ENCODE measurements at regions not wholly inside any gene's neighbourhood (a gene's known extent, or its start where the extent isn't known, plus 50 kb on each side); places are given as distances from the start of the nearest gene placed in this dataset.

DNA sequence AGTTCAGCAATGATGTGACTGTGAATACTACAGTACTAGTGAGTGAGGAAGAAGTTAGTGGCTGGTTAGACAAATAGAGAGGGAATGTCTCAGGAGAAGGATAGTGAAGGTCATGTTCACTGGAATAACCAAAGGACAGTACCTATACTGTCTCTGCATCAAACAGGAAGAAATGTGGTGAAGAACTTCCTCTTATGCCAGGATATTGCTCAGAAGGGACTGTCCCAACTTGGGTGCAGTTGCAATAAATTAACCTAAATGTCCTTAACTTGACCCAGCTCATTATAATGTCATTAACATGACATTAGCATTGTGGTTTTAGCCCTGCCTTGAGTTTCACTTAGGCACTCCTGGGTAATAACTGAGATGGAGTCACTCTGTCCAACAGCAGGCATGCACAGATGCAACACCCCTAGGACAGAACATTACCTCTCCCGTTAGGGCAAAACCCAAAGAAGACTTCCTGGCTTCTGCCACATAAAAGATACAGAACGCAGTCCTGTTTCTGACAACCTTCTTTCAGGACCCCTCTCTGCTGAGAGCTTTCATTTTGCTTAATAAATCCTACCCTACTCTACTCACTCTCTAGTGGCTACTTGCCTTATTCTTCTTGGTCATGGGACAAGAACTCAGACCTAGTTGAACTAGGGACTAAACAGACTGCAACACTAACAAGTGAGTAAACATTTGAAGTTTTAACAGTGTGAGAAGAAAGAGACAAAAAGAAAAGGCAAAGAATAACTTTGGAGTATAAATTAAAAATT, 1591.6 kb upstream of the MIR17HG start:
- DNase-seq = no peak

GRCh38 chr13:89763005-89763404, 1584.5 kb upstream of the MIR17HG start:
- DNase-seq = no peak

- DNase-seq = no peak
Observed at GRCh38 chr13:89783221-89783755, 1564.2 kb upstream of the MIR17HG start.

DNA sequence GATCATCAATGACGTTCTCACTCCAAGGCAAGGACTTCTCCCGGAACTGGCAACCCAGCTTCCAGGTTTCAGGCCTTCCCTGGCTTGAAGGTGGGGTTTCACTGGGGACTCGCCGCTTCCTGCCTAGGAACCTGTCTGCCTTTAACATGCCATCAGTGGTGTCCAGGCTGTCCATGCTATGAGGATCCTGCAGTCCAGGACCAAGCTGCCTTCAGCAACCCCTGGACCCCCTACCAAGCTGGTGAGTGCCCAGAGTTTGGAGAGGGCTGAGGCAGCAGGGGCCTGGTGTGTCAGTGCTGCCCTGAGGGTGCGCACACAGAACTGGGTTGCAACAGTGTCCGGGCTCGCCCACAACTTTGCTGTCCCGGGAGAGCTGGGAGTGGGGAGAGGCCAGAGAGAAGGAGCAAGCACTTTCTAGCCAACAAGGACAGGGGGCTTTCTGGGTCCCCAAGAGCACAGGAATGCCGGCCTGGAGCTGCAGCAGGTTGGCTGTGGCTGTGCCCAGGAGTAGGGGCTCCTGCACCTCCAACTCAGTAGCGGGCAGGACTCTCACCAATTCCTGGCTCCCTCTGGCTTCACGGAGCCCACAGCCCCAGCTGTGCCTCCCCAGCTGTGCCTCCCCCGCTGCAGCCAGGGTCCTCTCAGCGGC, 1563.2 kb upstream of the MIR17HG start:
- DNase-seq = no peak

- DNase-seq = no peak
Observed at GRCh38 chr13:89786531-89786930, 1561.0 kb upstream of the MIR17HG start.

GRCh38 chr13:89790696-89791095, 1556.8 kb upstream of the MIR17HG start:
- DNase-seq = no peak

DNA sequence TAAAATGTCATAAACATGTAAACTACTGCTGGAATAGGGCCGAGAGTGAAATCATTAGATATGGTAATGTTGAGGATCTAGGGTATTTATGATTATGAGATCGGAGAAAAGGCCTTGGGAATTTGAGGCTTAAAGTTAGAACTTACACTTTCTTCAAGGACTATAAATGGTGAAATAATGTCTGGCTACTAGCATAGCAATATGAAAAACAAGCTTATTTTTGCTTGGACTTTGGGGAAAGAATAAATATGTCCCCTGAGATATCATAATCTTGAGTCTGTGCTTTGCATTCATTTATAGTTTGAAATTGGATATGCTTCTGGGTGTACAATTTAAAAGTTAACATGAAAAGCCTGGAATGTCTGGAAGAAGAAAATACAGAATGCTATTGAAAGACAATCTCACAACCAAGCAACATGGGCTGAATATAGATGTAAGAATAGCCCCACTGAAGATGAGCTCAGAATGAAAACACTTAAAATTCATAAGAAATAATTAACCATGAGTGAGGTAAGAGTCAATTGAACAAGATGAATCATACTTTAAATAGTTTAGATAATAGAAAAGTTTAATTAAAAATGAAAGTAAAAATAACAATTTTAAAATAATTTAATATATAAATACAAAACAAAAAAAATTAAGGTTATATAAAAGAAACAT, 1555.4 kb upstream of the MIR17HG start:
- no peak for DNase-seq

- DNase-seq = no peak
Observed at GRCh38 chr13:89796196-89796595, 1551.3 kb upstream of the MIR17HG start.

GRCh38 chr13:89803839-89804238, 1543.6 kb upstream of the MIR17HG start:
- no peak for DNase-seq

- DNase-seq = no peak
Observed at GRCh38 chr13:89806594-89806993, 1540.9 kb upstream of the MIR17HG start.

GRCh38 chr13:89812856-89813255, 1534.6 kb upstream of the MIR17HG start:
- no peak for DNase-seq

GRCh38 chr13:89816404-89816803, 1531.1 kb upstream of the MIR17HG start:
- no peak for DNase-seq

DNA sequence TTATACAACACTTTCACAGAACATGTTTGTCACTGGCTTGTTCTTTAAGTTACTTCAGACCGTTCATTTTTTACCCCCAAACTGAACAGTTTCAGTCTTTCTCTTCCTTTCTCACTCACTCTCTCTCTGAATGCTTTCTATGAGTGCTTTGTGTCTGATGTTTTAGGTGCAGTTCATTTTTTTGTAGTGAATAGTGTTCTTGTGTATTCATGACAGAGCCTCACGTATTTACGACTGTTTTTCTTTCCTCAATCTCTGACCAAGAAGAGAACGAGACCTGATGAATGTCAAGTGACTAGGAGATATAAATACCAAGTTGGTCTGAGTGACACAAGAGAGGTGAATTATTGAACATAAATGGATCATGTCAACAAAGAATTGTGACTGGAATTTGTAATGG, 1525.0 kb upstream of the MIR17HG start:
- no peak for DNase-seq

DNA sequence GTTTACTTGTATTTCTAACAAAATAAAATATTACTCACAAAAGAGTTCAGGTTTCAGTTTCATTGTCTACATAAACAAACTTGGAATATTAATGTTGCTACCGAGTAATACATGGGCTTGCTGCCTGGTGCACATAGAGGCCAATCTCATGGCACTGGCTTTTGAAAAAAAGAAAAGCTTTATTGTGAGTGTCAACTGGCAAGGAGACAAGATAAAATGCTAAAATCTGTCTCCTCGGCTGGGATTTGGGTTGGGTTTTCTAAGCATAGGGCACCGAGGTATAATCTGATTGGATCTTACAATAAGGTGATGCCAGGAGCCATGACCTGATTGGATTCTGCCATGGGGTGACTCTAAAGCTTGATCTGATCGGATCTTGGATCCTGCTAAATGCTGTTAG, 1519.9 kb upstream of the MIR17HG start:
- DNase-seq = no peak

DNA sequence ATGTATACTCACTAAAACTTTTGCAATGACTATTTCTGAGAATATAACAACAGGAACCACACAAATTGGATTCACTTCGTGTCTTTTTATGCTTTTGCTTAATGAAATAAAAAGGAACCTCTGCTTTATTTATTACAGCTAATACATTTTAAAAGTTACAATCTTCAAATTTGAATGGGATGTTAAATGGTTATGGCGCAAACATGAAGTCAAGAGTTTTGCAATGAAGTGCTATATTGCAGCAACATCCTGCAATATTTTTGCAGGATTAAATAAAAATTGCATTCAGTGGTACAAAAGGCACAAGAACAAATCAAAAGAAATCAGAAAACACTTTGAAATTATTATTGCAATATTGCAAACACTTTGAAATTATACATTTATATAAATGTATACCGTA, 1519.0 kb upstream of the MIR17HG start:
- no peak for DNase-seq

GRCh38 chr13:89831157-89831556, 1516.3 kb upstream of the MIR17HG start:
- no peak for DNase-seq

DNA sequence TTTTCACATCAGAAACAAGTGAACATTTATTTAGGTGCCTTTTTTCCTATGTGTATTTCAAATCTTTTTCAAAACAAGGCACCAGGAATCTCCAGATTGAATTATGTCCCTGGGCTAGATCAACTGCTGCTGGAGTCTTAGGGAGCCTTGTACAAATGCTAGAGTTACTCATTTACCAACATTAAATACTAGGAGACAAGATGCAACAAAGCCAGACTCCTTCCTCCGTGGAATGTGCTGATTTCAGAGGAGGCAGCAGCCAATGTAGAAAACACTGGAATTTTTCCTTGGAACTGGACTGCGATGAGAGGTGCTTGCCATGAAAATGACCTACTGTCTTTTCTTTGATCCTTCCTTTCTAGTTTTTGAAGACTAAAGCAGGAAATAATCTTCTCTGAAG, 1514.7 kb upstream of the MIR17HG start:
- DNase-seq = no peak

DNA sequence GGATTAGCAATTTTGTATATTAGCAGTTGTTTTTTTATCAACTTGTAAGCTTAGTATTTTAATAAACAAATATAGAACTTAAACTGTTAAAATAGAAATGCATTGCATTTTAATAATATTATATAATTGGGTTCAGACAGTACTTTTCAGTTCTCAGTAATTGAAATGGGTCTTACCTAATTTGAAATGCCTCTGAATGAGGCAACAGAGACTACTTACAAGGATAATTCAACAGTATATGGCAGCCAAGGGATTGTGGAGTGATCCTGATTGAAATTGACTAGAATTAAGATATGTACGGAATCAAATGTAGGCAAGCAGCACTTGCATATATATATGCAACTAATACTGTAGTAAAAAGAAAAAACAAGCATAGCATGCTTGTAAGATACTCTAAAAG, 1503.9 kb upstream of the MIR17HG start:
- no peak for DNase-seq

GRCh38 chr13:89845874-89846273, 1501.6 kb upstream of the MIR17HG start:
- DNase-seq = no peak

DNA sequence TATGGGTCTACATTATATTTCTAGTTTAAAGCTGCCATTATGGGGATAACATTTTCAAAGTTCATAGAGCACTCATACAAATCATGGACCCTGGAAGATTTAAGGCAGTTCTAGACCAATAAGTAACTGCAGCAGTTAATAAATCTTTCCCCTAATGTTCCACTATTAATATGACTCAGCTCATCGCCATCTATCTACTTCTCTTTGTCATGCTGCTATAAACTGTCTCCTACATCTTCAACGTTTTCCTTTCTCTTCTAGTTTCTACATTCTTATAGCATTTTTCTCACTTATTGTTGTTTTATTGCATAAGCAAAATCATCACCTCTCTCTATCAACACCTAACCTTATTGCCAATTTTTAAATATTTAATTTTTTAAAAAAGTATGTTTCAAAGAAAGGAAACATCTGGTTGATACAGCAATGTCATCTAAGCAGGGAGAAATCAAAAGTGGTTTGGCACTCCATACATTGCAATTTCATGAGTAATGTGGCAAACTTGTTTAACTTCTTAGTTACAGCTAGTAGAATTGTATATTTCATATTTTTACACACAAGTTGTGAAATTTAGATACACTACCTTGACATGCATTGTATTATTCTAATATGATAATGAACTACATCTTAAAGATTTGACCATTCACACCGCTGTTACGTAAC, 1500.4 kb upstream of the MIR17HG start:
- no peak for DNase-seq

DNA sequence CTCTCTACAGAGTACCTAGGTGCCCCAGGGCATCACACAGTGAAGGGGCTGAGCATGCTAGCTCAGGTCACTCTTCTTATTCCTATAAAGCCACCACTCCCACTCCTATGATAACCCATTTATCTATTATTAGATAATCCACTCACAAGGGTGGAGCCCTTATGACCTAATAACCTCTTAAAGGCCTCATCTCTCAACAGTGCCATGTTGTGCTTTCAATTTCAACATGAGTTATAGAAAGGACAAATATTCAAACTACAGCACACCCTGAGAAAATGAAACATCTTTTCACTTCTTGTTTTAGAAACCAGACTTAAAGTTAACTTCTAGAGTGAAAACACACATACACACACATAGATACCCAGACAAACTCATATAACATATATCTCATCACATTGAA, 1494.9 kb upstream of the MIR17HG start:
- no peak for DNase-seq

DNA sequence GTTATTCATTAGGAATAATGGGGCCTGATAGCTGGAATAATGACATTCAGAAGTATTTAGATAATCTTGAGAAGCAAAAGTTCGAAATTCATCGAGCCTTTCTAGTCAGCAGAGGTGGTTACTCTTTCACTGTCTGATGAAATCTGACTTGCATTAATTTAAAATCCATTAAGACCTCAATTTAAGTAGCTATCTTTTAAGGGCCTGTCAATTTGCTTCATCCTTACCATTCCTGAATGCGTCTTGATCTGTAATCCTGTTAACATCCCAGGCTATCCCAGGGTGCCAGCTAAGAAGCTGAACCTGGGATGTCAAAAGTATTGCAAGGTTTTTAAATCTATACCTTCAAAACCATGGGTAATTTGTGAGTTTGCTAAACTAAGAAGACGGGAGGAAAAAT, 1491.0 kb upstream of the MIR17HG start:
- DNase-seq = no peak

GRCh38 chr13:89857502-89857901, 1490.0 kb upstream of the MIR17HG start:
- DNase-seq = no peak

All from stimulated activated CD4-positive, alpha-beta T cell treated with anti-CD3 and anti-CD28 coated beads, Interleukin-4, amount 100 ng/mL, for 24 hours (primary cell).